GM04504 (cell line): ENCODE measurements at regions not wholly inside any gene's neighbourhood (a gene's known extent, or its start where the extent isn't known, plus 50 kb on each side); places are given as distances from the start of the nearest gene placed in this dataset.

ENCODE experiments used
- DNase-seq: peaks from one replicate; pipeline ENCODE4 v3.0.0-alpha.2; 2012; ENCODE audit warnings: low read depth

- no peak for DNase-seq
These were observed 88.0 kb downstream of the TMEM100 start for GRCh38 chr17:55634702-55635101.

DNA sequence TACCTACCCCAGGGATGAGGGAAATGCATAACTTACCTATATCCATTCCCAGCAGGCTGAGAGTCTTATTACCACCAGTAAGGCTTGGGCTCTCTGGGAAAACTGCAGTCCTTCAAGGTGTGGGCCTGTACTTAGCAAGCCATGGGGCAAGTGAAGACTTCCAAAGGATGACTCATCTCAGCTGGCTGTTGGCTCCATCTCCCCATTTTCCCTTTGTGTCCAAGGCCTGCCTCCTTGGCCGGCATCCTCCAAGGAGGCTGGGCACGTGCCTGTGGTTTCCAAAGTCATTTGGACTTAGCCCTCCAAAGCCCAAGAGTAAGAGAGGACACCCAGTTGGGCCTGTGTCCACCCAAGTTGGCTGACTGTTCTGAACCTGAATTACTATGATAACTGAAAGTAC lies 89.8 kb downstream of the TMEM100 start:
- no peak for DNase-seq

DNA sequence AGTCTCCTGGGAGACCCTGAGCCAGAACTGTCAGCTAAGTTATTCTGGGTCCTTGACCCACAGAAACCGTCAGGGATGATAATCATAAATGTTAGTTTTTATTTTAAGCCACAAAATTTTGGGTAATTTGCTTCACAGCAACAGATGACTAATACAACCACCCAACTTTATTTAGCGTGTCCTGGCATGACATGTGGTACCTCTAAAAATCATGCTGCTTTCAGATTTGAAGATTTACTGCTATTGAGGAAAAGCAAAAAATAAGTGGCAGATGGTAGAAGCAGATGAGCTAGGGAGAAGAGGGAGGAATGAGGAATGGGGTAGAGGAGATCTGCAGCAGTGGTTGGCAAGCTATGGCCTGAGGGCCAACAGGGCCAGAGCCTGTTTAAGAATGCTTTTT lies 90.4 kb downstream of the TMEM100 start:
- no peak for DNase-seq

GRCh38 chr17:55629995-55630394 lies 92.7 kb downstream of the TMEM100 start:
- no peak for DNase-seq

GRCh38 chr17:55625521-55625920 lies 97.1 kb downstream of the TMEM100 start:
- DNase-seq: no peak

DNA sequence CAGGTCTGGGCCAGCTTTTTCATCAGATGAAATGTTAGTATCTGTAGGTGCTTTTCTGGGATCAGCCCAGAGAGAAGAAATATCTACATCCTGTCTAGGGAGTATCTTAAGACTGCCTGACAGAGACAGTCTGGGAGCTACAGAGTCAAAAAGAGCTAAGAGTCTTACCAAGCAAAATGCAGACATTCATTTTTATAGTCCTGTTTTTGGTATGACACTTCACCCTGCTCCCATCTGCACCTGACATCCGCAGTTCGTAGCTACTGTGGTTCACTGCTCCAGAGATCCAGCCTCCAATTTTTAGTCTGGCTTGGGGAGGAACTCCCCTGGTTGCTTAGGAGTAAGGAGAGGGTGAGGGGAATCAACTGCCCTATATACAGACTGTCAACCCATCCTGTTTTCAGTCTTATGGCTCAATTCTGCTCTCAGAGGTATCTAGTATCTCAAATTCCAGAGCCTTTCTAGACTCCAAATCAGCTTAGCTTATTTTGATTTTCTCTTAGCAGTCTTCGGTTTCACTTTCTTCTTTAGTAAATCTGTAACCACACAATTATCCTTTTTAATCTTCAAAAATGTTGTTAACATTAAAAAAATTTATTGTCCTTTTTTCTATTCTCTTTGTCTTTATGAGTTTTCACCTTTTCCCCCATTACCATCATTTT lies 97.8 kb downstream of the TMEM100 start:
- DNase-seq: no peak

- no peak for DNase-seq
These were observed 100.1 kb downstream of the TMEM100 start for GRCh38 chr17:55622547-55622946.

DNA sequence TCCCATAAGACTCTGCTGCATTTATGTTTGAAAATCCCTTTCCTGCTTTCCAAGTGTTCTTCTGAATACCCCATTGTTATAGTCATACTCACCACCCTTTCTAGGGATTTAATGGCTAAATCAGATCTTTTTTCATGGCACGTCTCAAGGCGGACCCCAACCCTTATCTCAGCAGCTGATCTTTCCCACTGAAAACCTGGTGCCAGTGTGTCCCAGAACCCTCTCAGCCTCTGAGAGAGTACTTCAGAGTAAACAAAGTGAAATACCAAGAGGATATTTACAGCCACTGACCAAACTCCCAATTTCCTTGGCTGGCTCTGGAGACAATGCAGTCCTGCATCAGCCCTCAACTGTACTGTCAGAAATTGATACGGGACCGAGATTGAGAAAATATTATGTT lies 101.7 kb downstream of the TMEM100 start:
- DNase-seq: no peak

DNA sequence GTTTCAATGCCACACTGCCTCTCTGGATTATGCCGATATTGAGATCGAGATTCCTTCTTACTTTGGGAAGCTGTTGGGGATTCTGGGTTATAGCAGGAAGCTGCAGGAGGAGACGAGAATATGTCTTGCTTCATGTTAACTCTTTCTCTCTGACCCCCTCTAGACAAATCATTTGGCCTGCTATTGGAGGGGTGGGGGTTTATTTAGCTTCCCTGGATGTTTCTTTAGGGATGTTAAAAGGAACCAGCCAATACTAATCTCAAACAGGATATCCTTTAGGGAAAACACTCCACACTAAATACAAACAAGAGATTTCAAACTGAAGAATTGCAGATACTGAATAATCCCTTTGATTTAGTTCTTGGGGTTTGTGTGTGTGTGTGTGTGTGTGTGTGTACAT lies 102.6 kb downstream of the TMEM100 start:
- DNase-seq: no peak

- DNase-seq: no peak
These were observed 105.2 kb downstream of the TMEM100 start for GRCh38 chr17:55617441-55617840.

- DNase-seq: no peak
These were observed 102.8 kb upstream of the SMIM36 start for GRCh38 chr17:55614061-55614460.

DNA sequence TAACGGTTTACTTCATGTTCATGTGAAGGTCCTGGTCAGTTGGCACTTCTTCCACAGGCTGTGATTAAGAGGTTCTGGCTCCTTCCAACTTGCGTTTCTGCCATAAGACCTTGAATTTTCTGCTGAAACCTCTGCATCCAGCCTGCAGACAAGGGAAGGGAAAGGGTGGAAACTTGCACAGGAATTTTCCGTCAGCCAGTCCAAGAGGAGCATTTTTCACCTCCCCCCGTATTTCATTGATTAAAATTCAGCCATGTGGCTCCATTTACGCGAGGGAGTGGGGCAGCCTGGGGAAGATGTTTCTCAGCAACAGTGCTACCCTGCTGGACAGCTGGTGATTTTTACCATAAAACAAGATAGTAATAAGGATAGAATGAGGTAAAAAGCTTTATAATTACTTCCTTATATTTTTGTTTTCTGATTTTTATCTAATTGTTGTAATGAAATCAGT lies 101.5 kb upstream of the SMIM36 start:
- no peak for DNase-seq

DNA sequence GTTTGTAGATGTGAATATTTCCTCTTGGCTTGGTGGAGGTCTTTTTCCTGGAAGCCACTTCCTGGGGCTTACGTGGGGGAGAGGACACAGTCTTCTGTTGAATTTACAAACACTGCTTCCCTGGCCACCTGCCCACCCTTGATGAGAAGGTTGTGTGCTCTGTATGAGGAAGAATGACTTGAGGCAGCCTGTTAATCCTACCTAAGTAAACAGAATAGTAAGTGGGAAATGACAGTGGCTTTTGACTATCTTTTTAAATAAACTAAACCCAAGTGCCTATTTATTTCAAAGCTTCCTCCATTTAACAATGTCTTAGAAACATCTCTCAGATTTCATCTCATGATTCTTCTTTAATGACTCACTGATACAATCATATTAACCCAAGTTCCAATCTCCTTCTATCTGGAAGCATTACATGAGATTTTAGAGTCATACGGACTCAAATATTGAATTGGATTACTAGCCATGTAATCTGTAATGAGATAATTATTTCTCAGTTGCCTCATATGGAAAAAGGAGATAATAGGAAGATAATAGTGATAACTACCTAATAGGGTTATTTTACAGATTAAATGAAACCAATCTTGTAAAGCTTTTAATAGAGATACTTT lies 96.6 kb upstream of the SMIM36 start:
- no peak for DNase-seq

DNA sequence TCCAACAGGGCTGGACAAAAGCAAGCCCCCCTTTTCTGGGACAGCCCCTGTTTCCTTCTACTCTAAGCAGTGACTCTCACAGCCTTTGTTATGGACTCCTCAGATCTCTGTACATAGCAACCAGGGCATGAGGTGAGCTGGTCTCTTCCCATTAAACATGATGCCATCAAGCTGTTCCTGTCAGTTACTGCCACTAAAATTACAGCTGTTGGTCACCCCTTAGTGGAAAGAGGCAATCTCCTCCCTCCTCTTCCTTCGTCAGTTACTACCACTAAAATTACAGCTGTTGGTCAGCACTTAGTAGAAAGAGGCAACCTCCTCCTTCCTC lies 95.2 kb upstream of the SMIM36 start:
- no peak for DNase-seq

DNA sequence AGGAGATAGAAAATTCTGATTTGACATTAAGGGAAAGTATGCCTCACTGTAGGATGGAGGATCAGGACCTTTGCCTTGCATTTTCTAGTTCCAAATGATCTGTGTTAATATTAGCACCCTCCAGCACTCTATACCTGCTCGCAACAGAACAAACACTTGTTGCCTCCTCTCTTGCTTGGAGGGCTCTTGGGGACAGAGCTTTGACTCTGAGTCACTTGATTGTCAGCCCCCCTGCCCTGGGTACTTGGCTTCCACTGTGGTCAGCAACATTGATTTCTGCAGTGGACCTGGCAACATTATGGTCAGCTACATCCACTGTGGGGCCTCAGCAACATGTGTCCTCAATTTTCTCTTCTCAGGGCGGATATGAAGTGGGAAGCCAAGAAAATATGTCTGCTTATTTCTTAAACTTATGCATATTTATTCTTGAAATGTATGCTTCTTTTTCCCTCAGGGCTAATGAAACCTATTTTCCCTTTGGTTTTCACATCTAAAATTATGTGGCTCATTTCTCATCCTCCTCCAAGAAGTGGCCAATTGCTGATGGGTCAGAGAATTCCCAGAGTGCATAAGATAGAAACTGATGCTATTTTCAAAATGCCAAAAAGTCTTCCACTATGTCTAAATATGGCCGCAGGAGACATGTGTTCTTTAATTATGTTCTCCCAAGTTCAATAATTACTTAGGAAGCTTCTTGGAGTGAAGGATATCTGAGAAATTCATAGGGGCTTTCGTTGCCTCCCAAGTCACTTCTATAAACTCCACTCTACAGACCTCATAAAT lies 94.6 kb upstream of the SMIM36 start:
- DNase-seq: no peak

- DNase-seq: no peak
These were observed 90.7 kb upstream of the SMIM36 start for GRCh38 chr17:55601874-55602364.

- no peak for DNase-seq
These were observed 87.2 kb upstream of the SMIM36 start for GRCh38 chr17:55598495-55598894.

- DNase-seq: no peak
These were observed 77.4 kb upstream of the SMIM36 start for GRCh38 chr17:55588446-55589242.

- peak; percentile 52 for DNase-seq
These were observed 76.4 kb upstream of the SMIM36 start for GRCh38 chr17:55587608-55588139.

DNA sequence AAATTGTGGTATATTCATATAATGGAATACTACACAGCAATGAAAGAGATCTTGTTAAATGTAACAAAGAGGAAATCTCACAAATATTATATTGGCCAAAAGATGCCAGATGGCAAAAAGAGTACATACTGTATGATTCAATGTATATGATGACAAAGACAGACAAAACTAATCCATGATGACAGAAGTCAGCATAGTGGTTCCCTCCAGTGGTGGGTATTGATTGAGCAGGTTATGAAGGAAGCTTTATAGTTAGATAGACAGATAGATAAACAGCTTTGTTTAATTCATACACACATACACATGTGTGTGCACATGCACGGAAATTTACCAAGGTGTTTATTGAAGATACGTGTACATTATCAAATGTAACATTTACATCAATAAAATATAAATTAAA lies 74.4 kb upstream of the SMIM36 start:
- DNase-seq: no peak

DNA sequence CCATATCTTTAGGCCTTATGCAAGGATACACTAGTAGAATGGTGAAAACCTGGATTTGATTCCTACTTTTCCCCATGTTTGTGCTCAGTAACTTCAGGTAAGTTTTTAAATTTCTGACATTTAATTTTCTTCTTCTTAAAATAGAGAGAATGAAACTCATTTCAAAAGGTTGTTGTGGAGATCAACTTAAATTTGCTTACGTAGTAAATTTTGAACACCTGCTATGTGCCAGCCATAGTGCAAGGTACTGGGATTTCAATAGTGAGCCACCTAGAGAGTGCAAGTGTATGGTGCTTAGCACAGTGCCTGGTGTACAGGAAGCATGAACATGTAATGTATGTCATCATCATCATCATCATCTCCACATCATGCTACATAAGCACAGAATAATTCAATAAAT lies 73.6 kb upstream of the SMIM36 start:
- no peak for DNase-seq

GRCh38 chr17:55584055-55584685 lies 72.9 kb upstream of the SMIM36 start:
- no peak for DNase-seq
